GM12874 (cell line): ENCODE measurements at regions not wholly inside any gene's neighbourhood (a gene's known extent, or its start where the extent isn't known, plus 50 kb on each side); places are given as distances from the start of the nearest gene placed in this dataset.

Source experiments
- TF ChIP-seq, protein P1 (sequence below): IDR thresholded peaks from 2 replicates; pipeline ENCODE4 v1.5.1; 2011; ENCODE audit warnings: low read depth, mild to moderate bottlenecking, control low read depth, low read length, moderate library complexity; ENCODE audit not compliant: insufficient read depth

GRCh38 chr3:147267434-147267833 is 138.9 kb downstream of the ZIC4 start:
- TF ChIP-seq, protein P1, sequence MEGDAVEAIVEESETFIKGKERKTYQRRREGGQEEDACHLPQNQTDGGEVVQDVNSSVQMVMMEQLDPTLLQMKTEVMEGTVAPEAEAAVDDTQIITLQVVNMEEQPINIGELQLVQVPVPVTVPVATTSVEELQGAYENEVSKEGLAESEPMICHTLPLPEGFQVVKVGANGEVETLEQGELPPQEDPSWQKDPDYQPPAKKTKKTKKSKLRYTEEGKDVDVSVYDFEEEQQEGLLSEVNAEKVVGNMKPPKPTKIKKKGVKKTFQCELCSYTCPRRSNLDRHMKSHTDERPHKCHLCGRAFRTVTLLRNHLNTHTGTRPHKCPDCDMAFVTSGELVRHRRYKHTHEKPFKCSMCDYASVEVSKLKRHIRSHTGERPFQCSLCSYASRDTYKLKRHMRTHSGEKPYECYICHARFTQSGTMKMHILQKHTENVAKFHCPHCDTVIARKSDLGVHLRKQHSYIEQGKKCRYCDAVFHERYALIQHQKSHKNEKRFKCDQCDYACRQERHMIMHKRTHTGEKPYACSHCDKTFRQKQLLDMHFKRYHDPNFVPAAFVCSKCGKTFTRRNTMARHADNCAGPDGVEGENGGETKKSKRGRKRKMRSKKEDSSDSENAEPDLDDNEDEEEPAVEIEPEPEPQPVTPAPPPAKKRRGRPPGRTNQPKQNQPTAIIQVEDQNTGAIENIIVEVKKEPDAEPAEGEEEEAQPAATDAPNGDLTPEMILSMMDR, result no peak

GRCh38 chr3:147257944-147258343 is 148.4 kb downstream of the ZIC4 start:
- TF ChIP-seq, protein P1, result no peak

- TF ChIP-seq, protein P1, result no peak
Measured at GRCh38 chr3:147256739-147257138, 149.6 kb downstream of the ZIC4 start.

DNA sequence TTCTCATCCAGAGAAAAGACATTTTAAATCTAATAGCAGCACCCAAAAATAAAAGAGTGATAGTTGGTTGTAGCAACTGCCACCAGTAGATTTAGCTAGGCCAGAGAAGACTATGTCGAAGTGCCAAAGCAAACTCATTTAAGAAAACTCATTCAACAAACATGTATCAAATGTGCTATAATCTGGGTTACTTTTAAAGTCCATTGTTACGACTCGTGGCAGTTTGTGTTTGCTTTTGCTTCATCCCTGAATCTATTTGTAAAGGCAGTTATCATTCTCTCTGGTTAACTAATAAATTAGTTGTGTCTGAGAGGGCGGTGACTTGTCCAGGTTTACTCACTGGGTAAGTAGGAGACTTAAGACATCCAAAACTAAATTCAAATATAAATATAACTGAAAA is 159.4 kb downstream of the ZIC4 start:
- TF ChIP-seq, protein P1, result no peak

DNA sequence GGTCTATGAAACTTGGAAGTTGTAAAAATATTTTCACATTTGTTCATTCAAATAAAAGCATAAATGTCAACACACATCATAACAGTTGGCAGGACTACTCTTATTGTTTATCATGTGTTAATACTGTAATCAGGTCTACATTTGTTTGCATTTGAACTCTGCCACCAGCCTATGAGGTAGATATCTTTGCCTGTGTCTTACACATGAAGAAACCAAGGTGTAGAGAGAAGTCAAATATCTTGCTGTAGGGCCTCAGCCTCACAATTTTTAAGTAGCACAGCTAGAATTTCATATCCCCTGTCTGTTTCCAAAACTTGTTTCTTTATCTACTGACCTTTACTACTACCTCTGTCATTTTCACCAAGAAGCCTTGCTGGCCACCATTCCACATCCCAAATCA is 161.9 kb downstream of the ZIC4 start:
- TF ChIP-seq, protein P1, result no peak

DNA sequence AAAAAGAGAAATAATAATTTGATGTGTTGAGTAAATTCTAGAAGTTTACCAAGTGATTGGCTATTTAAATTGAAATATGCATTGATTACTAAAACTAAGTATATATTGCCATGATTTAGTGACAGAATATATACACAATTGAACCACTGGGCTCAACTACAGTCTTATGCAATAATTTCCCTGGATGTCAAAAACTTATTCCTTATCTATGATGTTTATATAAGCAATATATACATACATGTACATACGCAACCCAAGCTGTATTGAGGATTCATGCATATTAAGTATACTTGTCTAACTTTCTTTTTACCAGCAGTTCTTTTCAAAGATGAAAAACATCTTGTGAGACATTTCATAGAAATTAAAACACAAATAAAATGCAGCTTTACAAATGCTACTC is 165.8 kb downstream of the ZIC4 start:
- TF ChIP-seq, protein P1, result no peak

GRCh38 chr3:147237991-147238390 is 168.4 kb downstream of the ZIC4 start:
- TF ChIP-seq, protein P1, result no peak

GRCh38 chr3:147231111-147231510 is 175.2 kb downstream of the ZIC4 start:
- TF ChIP-seq, protein P1, result no peak
